22Rv1 (cell line): ENCODE measurements at regions not wholly inside any gene's neighbourhood (a gene's known extent, or its start where the extent isn't known, plus 50 kb on each side); places are given as distances from the start of the nearest gene placed in this dataset.

Experiments used
- H3K27ac ChIP-seq: fragments of 450-650 bp; 2 replicates; pipeline ENCODE4 v1.5.1; 2017
- CTCF ChIP-seq: fragments of 450-650 bp; IDR thresholded peaks from 2 replicates; pipeline ENCODE4 v1.5.1; 2017; ENCODE audit warnings: mild to moderate bottlenecking
- ZFX ChIP-seq: fragments of 450-650 bp; IDR thresholded peaks from 2 replicates; pipeline ENCODE4 v1.6.1; 2017; ENCODE audit warnings: antibody characterized with exemption, borderline replicate concordance

- no peak for TF ChIP-seq CTCF
- no peak for TF ChIP-seq ZFX
- no peak overlapping the region for H3K27ac ChIP-seq
These were observed 343.6 kb downstream of the NPHP4 start for GRCh38 chr1:5648410-5649165.

GRCh38 chr1:5647234-5647633, 345.0 kb downstream of the NPHP4 start:
- no peak overlapping the region for H3K27ac ChIP-seq
- TF ChIP-seq ZFX (no peak), CTCF (no peak)

- H3K27ac ChIP-seq: no peak overlapping the region
- TF ChIP-seq ZFX: no peak
- TF ChIP-seq CTCF: no peak
These were observed 345.6 kb downstream of the NPHP4 start for GRCh38 chr1:5646486-5647149.

- no peak overlapping the region for H3K27ac ChIP-seq
- no peak for TF ChIP-seq ZFX
- no peak for TF ChIP-seq CTCF
These were observed 346.3 kb downstream of the NPHP4 start for GRCh38 chr1:5645929-5646328.

- no peak for TF ChIP-seq ZFX
- TF ChIP-seq CTCF: no peak
- H3K27ac ChIP-seq: no peak overlapping the region
These were observed 347.2 kb downstream of the NPHP4 start for GRCh38 chr1:5645135-5645399.

GRCh38 chr1:5644281-5645134, 347.7 kb downstream of the NPHP4 start:
- H3K27ac ChIP-seq: no peak overlapping the region
- TF ChIP-seq CTCF: no peak
- TF ChIP-seq ZFX: no peak
